Lower lobe of right lung (tissue), 2 donors: ENCODE measurements at regions not wholly inside any gene's neighbourhood (a gene's known extent, or its start where the extent isn't known, plus 50 kb on each side); places are given as distances from the start of the nearest gene placed in this dataset.
"Not testable (repeated sequence)": the region's sequence is repeated elsewhere in the genome, so short reads cannot be mapped to it uniquely, and the experiment has no call there.

Experiments used
- ATAC-seq, 2 donors: fragments of 200-7000 bp; cut with Tn5 transposase; one replicate each; pipeline ENCODE4 v1.9.1; 2020 to 2022; ENCODE audit warnings: mild to moderate bottlenecking in 2 of 2, moderate library complexity in 2 of 2
- DNase-seq: peaks from one replicate; pipeline ENCODE4 v3.0.0-alpha.2; 2020
- H3K27ac ChIP-seq: fragments of 200-600 bp; one replicate; pipeline ENCODE4 v1.8.0; 2022
- H3K27me3 ChIP-seq: fragments of 200-600 bp; one replicate; pipeline ENCODE4 v1.8.0; 2022; ENCODE audit warnings: low read depth
- H3K36me3 ChIP-seq: fragments of 200-600 bp; one replicate; pipeline ENCODE4 v1.8.0; 2022; ENCODE audit warnings: mild to moderate bottlenecking
- H3K4me1 ChIP-seq: fragments of 200-600 bp; one replicate; pipeline ENCODE4 v1.8.0; 2022
- H3K4me3 ChIP-seq: fragments of 200-600 bp; one replicate; pipeline ENCODE4 v1.8.0; 2022; ENCODE audit warnings: mild to moderate bottlenecking
- H3K9me3 ChIP-seq: fragments of 200-600 bp; one replicate; pipeline ENCODE4 v1.8.0; 2022
- intact Hi-C: fragments of 100-400 bp; cut with DNase I; formaldehyde crosslinking; loops from one replicate; pipeline ENCODE4 v1.11.0; 2022
- TF ChIP-seq, protein P1 (sequence below): fragments of 200-600 bp; IDR thresholded peaks from one replicate; pipeline ENCODE4 v1.8.0; 2022; ENCODE audit warnings: antibody characterized with exemption, mild to moderate bottlenecking
- donor health status: DM: no; HTN: yes; CAD: no; lungs with severe emphysema.

- intact Hi-C loops: no loop called here
- DNase-seq (no peak), ATAC-seq (no peak)
- TF ChIP-seq, protein P1, sequence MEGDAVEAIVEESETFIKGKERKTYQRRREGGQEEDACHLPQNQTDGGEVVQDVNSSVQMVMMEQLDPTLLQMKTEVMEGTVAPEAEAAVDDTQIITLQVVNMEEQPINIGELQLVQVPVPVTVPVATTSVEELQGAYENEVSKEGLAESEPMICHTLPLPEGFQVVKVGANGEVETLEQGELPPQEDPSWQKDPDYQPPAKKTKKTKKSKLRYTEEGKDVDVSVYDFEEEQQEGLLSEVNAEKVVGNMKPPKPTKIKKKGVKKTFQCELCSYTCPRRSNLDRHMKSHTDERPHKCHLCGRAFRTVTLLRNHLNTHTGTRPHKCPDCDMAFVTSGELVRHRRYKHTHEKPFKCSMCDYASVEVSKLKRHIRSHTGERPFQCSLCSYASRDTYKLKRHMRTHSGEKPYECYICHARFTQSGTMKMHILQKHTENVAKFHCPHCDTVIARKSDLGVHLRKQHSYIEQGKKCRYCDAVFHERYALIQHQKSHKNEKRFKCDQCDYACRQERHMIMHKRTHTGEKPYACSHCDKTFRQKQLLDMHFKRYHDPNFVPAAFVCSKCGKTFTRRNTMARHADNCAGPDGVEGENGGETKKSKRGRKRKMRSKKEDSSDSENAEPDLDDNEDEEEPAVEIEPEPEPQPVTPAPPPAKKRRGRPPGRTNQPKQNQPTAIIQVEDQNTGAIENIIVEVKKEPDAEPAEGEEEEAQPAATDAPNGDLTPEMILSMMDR: no peak
- H3K27ac ChIP-seq: no peak overlapping the region
- no peaks in the 10 kb centered on the region for H3K9me3 ChIP-seq
- no peaks in the 10 kb centered on the region for H3K36me3 ChIP-seq
- H3K27me3 ChIP-seq: no peaks in the 10 kb centered on the region
- no peak overlapping the region for H3K4me3 ChIP-seq
- H3K4me1 ChIP-seq: no peaks in the 10 kb centered on the region
Measured at GRCh38 chr12:38411946-38412345, 95.4 kb downstream of the ALG10B start.

GRCh38 chr12:38417101-38417500 lies 100.5 kb downstream of the ALG10B start:
- Histone ChIP-seq H3K4me1 (no peaks in the 10 kb centered on the region), H3K36me3 (no peaks in the 10 kb centered on the region), H3K27me3 (no peaks in the 10 kb centered on the region), H3K27ac (no peak overlapping the region), H3K4me3 (no peak overlapping the region), H3K9me3 (peaks cover 3% of the 10 kb centered on the region)
- ATAC-seq: no peak
- TF ChIP-seq, protein P1: no peak
- intact Hi-C loops: no loop called here
- DNase-seq: no peak

- Histone ChIP-seq H3K9me3 (peaks cover 7% of the 10 kb centered on the region), H3K4me3 (no peak overlapping the region), H3K36me3 (no peaks in the 10 kb centered on the region), H3K4me1 (no peaks in the 10 kb centered on the region), H3K27me3 (no peaks in the 10 kb centered on the region), H3K27ac (no peak overlapping the region)
- no peak for DNase-seq
- intact Hi-C loops: no loop called here
- TF ChIP-seq, protein P1: no peak
- ATAC-seq: no peak
Measured at GRCh38 chr12:38424436-38424835, 107.9 kb downstream of the ALG10B start.

GRCh38 chr12:38427442-38427841 lies 110.9 kb downstream of the ALG10B start:
- DNase-seq (no peak), ATAC-seq (no peak)
- no peak overlapping the region for H3K4me3 ChIP-seq
- H3K27ac ChIP-seq: no peak overlapping the region
- no peaks in the 10 kb centered on the region for H3K36me3 ChIP-seq
- H3K27me3 ChIP-seq: no peaks in the 10 kb centered on the region
- H3K9me3 ChIP-seq: peaks cover 1% of the 10 kb centered on the region
- TF ChIP-seq, protein P1: no peak
- intact Hi-C loops: no loop called here
- H3K4me1 ChIP-seq: no peaks in the 10 kb centered on the region

- TF ChIP-seq, protein P1: no peak
- intact Hi-C loops: no loop called here
- no peaks in the 10 kb centered on the region for H3K36me3 ChIP-seq
- H3K4me3 ChIP-seq: no peak overlapping the region
- no peaks in the 10 kb centered on the region for H3K9me3 ChIP-seq
- no peaks in the 10 kb centered on the region for H3K4me1 ChIP-seq
- H3K27ac ChIP-seq: no peak overlapping the region
- DNase-seq: no peak
- no peak for ATAC-seq
- no peaks in the 10 kb centered on the region for H3K27me3 ChIP-seq
Measured at GRCh38 chr12:38431921-38432320, 115.3 kb downstream of the ALG10B start.

DNA sequence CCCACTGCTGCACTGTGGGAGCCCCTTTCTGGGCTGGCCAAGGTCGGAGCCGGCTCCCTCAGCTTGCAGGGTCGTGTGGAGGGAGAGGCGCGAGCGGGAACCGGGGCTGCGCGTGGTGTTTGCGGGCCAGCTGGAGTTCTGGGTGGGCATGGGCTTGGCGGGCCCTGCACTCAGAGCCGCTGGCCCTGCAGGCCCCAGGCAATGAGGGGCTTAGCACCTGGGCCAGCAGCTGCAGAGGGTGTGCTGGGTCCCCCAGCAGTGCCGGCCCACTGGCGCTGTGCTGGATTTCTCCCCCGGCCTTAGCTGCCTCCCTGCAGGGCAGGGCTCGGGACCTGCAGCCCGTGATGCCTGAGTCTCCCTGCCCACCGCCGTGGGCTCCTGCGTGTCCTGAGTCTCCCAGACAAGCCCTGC lies 125.3 kb downstream of the ALG10B start:
- intact Hi-C loops, H3K4me1 ChIP-seq, ATAC-seq, H3K9me3 ChIP-seq, H3K27ac ChIP-seq, H3K27me3 ChIP-seq, H3K36me3 ChIP-seq, H3K4me3 ChIP-seq, DNase-seq: not testable (repeated sequence)
